ENCODE measurements at regions not wholly inside any gene's neighbourhood (a gene's known extent, or its start where the extent isn't known, plus 50 kb on each side); places are given as distances from the start of the nearest gene placed in this dataset.

DNA sequence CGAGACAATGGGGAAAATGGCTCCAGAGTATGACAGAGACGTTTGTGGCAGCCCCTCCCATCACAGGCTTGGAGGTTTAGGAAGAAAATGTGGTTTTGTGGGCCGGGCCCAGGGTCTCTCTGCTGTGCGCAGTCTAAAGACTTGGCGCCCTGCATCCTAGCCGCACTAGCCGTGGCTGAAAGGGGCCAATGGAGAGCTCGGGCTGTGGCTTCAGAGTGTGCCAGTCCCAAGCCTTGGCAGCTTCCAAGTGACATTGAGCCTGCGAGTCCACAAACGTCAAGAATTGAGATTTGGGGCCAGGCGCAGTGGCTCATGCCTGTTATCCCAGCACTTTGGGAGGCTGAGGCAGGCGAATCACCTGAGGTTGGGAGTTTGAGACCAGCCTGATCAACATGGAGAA, 513.1 kb downstream of the PCDH17 start:
- ATAC-seq (no peak), FAIRE-seq (no peak), DNase-seq (ENCODE audit: low read depth, low spot score) (no peak)
- no peaks in the 10 kb centered on the region; the same call in 2 of the 3 replicates for H3K9me3 ChIP-seq (replicated peaks; ENCODE audit: control insufficient read depth, insufficient read depth, low read length)
- H3K27ac ChIP-seq (ENCODE audit: control insufficient read depth, insufficient read depth), result no peak overlapping the region
- in situ Hi-C loops (cut with MboI) (no loop called here), intact Hi-C loops (cut with micrococcal nuclease; ENCODE audit: unreplicated experiment) (no loop called here)
- TF ChIP-seq SMC3 (IDR thresholded peaks at IDR 0.05; ENCODE audit: borderline replicate concordance, low read length) (no peak), YBX1 (IDR thresholded peaks at IDR 0.05) (no peak), RBBP5 (conservative IDR thresholded peaks at IDR 0.05) (no peak), SMAD5 (IDR thresholded peaks at IDR 0.05; ENCODE audit: low read depth) (no peak), MYC (IDR thresholded peaks at IDR 0.05; ENCODE audit: insufficient read depth, insufficient read length, insufficient replicate concordance, low read length, severe bottlenecking) (no peak)
- TF ChIP-seq, protein P1, sequence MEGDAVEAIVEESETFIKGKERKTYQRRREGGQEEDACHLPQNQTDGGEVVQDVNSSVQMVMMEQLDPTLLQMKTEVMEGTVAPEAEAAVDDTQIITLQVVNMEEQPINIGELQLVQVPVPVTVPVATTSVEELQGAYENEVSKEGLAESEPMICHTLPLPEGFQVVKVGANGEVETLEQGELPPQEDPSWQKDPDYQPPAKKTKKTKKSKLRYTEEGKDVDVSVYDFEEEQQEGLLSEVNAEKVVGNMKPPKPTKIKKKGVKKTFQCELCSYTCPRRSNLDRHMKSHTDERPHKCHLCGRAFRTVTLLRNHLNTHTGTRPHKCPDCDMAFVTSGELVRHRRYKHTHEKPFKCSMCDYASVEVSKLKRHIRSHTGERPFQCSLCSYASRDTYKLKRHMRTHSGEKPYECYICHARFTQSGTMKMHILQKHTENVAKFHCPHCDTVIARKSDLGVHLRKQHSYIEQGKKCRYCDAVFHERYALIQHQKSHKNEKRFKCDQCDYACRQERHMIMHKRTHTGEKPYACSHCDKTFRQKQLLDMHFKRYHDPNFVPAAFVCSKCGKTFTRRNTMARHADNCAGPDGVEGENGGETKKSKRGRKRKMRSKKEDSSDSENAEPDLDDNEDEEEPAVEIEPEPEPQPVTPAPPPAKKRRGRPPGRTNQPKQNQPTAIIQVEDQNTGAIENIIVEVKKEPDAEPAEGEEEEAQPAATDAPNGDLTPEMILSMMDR (IDR thresholded peaks at IDR 0.05 in 2 of 3, conservative IDR thresholded peaks at IDR 0.05 in 1 of 3; ENCODE audit: control insufficient read depth in 2 of 3, extremely low read depth in 1 of 3, insufficient read depth in 1 of 3, low read depth in 3 of 3, low read length in 3 of 3), result no peak
- ChIA-PET SMC1A (ENCODE audit: uncharacterized antibody, unreplicated experiment) (no interaction called here), CTCF (no interaction called here), RAD21 (ENCODE audit: unreplicated experiment) (no interaction called here), POLR2A (no interaction called here)
- H2AFZ ChIP-seq (ENCODE audit: control insufficient read depth, low read depth, low read length), result no peak overlapping the region
- no peaks in the 10 kb centered on the region for H3K4me1 ChIP-seq (ENCODE audit: control insufficient read depth, insufficient read depth, low read length)
- H3K79me2 ChIP-seq (ENCODE audit: control insufficient read depth, insufficient read depth, low read length), result no peaks in the 10 kb centered on the region
- H3K4me3 ChIP-seq, result no peak overlapping the region
- BruUV-seq (replicated peaks), result no TSS peak
- no peaks in the 10 kb centered on the region for H3K27me3 ChIP-seq (replicated peaks in 1 of 2; ENCODE audit: control insufficient read depth in 2 of 2, insufficient read depth in 2 of 2, low read length in 1 of 2)
- H3K36me3 ChIP-seq (ENCODE audit: control insufficient read depth in 2 of 2, insufficient read depth in 2 of 2, low read length in 1 of 2), result no peaks in the 10 kb centered on the region
- no peaks in the 10 kb centered on the region for H4K20me1 ChIP-seq (ENCODE audit: control insufficient read depth, insufficient read depth)
- no peak overlapping the region for H3K9ac ChIP-seq (ENCODE audit: control insufficient read depth, insufficient read depth, low read length)
- no peak overlapping the region for H3K4me2 ChIP-seq (ENCODE audit: control insufficient read depth, insufficient read depth)
- WGBS (ENCODE audit: insufficient coverage, insufficient replicate concordance, low lambda C conversion rate, missing lambda C conversion rate), result 35% methylated on average over 12 of the region's 12 CpGs

DNA sequence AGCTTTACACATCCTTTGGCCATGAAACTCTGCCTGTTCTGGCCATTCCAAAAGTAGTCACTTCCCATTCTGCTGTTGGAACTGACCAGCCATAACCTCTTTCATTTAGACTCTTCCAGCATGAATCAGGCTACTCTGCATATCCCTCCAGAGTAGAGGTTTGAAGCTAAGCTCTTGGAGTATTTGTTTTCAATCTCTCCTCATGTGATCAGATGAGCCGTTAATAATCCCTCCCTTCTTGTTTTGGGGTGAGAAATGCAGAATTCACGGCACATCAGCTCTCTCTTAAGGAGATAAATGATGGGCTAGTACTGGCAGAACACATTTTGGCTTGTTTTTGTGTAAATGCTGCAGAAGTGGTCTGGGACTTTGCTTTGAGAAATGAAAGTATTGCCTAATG, 519.9 kb downstream of the PCDH17 start:
- Histone ChIP-seq H3K4me1 (ENCODE audit: control insufficient read depth, insufficient read depth, low read length) (no peaks in the 10 kb centered on the region), H3K4me2 (ENCODE audit: control insufficient read depth, insufficient read depth) (no peak overlapping the region), H3K36me3 (ENCODE audit: control insufficient read depth in 2 of 2, insufficient read depth in 2 of 2, low read length in 1 of 2) (no peaks in the 10 kb centered on the region), H2AFZ (ENCODE audit: control insufficient read depth, low read depth, low read length) (no peak overlapping the region), H3K9ac (ENCODE audit: control insufficient read depth, insufficient read depth, low read length) (no peak overlapping the region), H3K27ac (ENCODE audit: control insufficient read depth, insufficient read depth) (no peak overlapping the region), H3K9me3 (replicated peaks; ENCODE audit: control insufficient read depth, insufficient read depth, low read length) (no peaks in the 10 kb centered on the region), H4K20me1 (ENCODE audit: control insufficient read depth, insufficient read depth) (no peaks in the 10 kb centered on the region), H3K4me3 (no peak overlapping the region), H3K27me3 (replicated peaks in 1 of 2; ENCODE audit: control insufficient read depth in 2 of 2, insufficient read depth in 2 of 2, low read length in 1 of 2) (no peaks in the 10 kb centered on the region), H3K79me2 (ENCODE audit: control insufficient read depth, insufficient read depth, low read length) (no peaks in the 10 kb centered on the region)
- FAIRE-seq (no peak), ATAC-seq (no peak), DNase-seq (ENCODE audit: low read depth, low spot score) (no peak)
- WGBS (ENCODE audit: insufficient coverage, insufficient replicate concordance, low lambda C conversion rate, missing lambda C conversion rate), result 0% methylated on average over 2 of the region's 2 CpGs
- ChIA-PET SMC1A (ENCODE audit: uncharacterized antibody, unreplicated experiment) (no interaction called here), RAD21 (ENCODE audit: unreplicated experiment) (no interaction called here), CTCF (interaction anchor here (0.6 kb wide), 1 partner anchor 555 kb away, joined by 3 read pairs; no protein-coding TSS in a partner anchor), POLR2A (no interaction called here)
- intact Hi-C loops (cut with micrococcal nuclease; ENCODE audit: unreplicated experiment), result no loop called here
- in situ Hi-C loops (cut with MboI), result no loop called here
- BruUV-seq (replicated peaks), result no TSS peak
- TF ChIP-seq ETV6 (conservative IDR thresholded peaks at IDR 0.05 in 1 of 2, IDR thresholded peaks at IDR 0.05 in 1 of 2; ENCODE audit: borderline replicate concordance in 1 of 2, low read depth in 1 of 2) (no peak), ESRRA (IDR thresholded peaks at IDR 0.05; ENCODE audit: low read length) (no peak), SIX5 (IDR thresholded peaks at IDR 0.05; ENCODE audit: low read depth, low read length, severe bottlenecking) (no peak), MEF2A (IDR thresholded peaks at IDR 0.05; ENCODE audit: insufficient read depth, low read depth, low read length) (no peak), IRF4 (IDR thresholded peaks at IDR 0.05; ENCODE audit: low read depth, low read length) (no peak)
- TF ChIP-seq, protein P2, sequence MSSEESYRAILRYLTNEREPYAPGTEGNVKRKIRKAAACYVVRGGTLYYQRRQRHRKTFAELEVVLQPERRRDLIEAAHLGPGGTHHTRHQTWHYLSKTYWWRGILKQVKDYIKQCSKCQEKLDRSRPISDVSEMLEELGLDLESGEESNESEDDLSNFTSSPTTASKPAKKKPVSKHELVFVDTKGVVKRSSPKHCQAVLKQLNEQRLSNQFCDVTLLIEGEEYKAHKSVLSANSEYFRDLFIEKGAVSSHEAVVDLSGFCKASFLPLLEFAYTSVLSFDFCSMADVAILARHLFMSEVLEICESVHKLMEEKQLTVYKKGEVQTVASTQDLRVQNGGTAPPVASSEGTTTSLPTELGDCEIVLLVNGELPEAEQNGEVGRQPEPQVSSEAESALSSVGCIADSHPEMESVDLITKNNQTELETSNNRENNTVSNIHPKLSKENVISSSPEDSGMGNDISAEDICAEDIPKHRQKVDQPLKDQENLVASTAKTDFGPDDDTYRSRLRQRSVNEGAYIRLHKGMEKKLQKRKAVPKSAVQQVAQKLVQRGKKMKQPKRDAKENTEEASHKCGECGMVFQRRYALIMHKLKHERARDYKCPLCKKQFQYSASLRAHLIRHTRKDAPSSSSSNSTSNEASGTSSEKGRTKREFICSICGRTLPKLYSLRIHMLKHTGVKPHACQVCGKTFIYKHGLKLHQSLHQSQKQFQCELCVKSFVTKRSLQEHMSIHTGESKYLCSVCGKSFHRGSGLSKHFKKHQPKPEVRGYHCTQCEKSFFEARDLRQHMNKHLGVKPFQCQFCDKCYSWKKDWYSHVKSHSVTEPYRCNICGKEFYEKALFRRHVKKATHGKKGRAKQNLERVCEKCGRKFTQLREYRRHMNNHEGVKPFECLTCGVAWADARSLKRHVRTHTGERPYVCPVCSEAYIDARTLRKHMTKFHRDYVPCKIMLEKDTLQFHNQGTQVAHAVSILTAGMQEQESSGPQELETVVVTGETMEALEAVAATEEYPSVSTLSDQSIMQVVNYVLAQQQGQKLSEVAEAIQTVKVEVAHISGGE (CRISPR knock-in tag; IDR thresholded peaks at IDR 0.05), result no peak
- TF ChIP-seq, protein P3, sequence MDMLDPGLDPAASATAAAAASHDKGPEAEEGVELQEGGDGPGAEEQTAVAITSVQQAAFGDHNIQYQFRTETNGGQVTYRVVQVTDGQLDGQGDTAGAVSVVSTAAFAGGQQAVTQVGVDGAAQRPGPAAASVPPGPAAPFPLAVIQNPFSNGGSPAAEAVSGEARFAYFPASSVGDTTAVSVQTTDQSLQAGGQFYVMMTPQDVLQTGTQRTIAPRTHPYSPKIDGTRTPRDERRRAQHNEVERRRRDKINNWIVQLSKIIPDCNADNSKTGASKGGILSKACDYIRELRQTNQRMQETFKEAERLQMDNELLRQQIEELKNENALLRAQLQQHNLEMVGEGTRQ (IDR thresholded peaks at IDR 0.05; ENCODE audit: borderline replicate concordance, low read depth, low read length), result no peak
